SU-DHL-6 (cell line): ENCODE measurements at regions not wholly inside any gene's neighbourhood (a gene's known extent, or its start where the extent isn't known, plus 50 kb on each side); places are given as distances from the start of the nearest gene placed in this dataset.

ENCODE experiments used
- H2AFZ ChIP-seq: fragments of 200-600 bp; sonication (generic); 2 replicates; pipeline ENCODE4 v1.6.1; 2014; ENCODE audit warnings: low read depth, mild to moderate bottlenecking, moderate library complexity, mixed read lengths, antibody characterized with exemption, low read length; ENCODE audit not compliant: severe bottlenecking
- H3F3A ChIP-seq: fragments of 200-600 bp; shearing (Covaris generic); 2 replicates; pipeline ENCODE4 v1.6.0; 2016; ENCODE audit warnings: antibody characterized with exemption, mild to moderate bottlenecking; ENCODE audit not compliant: insufficient read depth
- H3K27ac ChIP-seq: fragments of 200-600 bp; sonication (generic); 2 replicates; pipeline ENCODE4 v1.5.1; 2016; ENCODE audit warnings: low read depth, mild to moderate bottlenecking, low read length, moderate library complexity, mixed read lengths
- H3K27me3 ChIP-seq: fragments of 200-600 bp; sonication (generic), shearing (Covaris generic); 2 replicates; pipeline ENCODE4 v1.6.0; 2014; ENCODE audit warnings: mild to moderate bottlenecking, low read length
- H3K36me3 ChIP-seq: fragments of 200-600 bp; sonication (generic); 2 replicates; pipeline ENCODE4 v1.6.1; 2014; ENCODE audit warnings: mild to moderate bottlenecking, low read length, mixed read lengths
- H3K4me2 ChIP-seq: fragments of 300-600, 200-600 bp; shearing (Covaris generic), sonication (generic); 2 replicates; pipeline ENCODE4 v1.6.0; 2014; ENCODE audit warnings: low read length, low read depth, mild to moderate bottlenecking; ENCODE audit not compliant: poor library complexity, severe bottlenecking
- H3K4me3 ChIP-seq: fragments of 200-600 bp; sonication (generic); 2 replicates; pipeline ENCODE4 v1.5.1; 2014; ENCODE audit warnings: antibody characterized with exemption, low read length, mild to moderate bottlenecking, mixed read lengths; ENCODE audit not compliant: insufficient read depth, poor library complexity, severe bottlenecking
- H3K79me2 ChIP-seq: fragments of 200-600 bp; sonication (generic); 2 replicates; pipeline ENCODE4 v1.6.1; 2014; ENCODE audit warnings: mild to moderate bottlenecking, low read length, moderate library complexity; ENCODE audit not compliant: insufficient read depth
- H3K9ac ChIP-seq: fragments of 200-600 bp; sonication (generic); 2 replicates; pipeline ENCODE4 v1.7.0; 2014; ENCODE audit warnings: mild to moderate bottlenecking, low read length
- H3K9me2 ChIP-seq: fragments of 200-600 bp; sonication (generic); replicated peaks from 2 replicates; pipeline ENCODE4 v1.6.1; 2014; ENCODE audit warnings: low read length; ENCODE audit not compliant: insufficient read depth
- H3K9me3 ChIP-seq: fragments of 200-600 bp; sonication (generic); 2 replicates; pipeline ENCODE4 v1.6.1; 2014; ENCODE audit warnings: low read length, mixed read lengths; ENCODE audit not compliant: insufficient read depth
- H4K20me1 ChIP-seq: fragments of 200-600 bp; sonication (generic); 2 replicates; pipeline ENCODE4 v1.6.1; 2014; ENCODE audit warnings: low read depth, mild to moderate bottlenecking, antibody characterized with exemption, low read length, moderate library complexity, mixed read lengths
- EZH2phosphoT487 ChIP-seq: fragments of 200-600 bp; sonication (generic), shearing (Covaris generic); conservative IDR thresholded peaks from 2 replicates; pipeline ENCODE4 v1.6.1; 2018; ENCODE audit warnings: mild to moderate bottlenecking, antibody characterized with exemption, low read length, moderate library complexity, mixed read lengths
- TF ChIP-seq, protein P1 (sequence below): fragments of 200-600 bp; sonication (generic); IDR thresholded peaks from one replicate; pipeline ENCODE4 v1.5.1; 2017; ENCODE audit warnings: antibody characterized with exemption, mild to moderate bottlenecking, low read length, moderate library complexity; ENCODE audit not compliant: insufficient read depth, poor library complexity, severe bottlenecking

DNA sequence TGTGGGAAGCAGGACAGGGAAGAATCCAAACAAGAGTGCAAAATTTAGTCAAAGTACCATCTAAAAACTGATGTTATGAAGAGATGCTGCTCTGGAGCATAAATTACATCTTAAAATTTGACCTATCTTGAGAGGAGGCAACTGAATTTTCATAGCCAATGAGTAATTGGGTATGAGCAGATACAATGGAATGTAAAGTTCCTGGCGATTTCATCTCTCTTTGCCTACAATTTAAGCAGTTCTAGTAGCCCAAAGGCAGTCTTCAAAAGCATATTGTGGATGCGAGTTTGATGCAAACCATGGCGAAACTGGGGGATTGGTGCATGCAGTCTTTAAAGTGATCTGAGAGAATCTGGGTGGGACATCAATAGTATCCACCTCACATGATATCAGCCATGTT is 1265.9 kb downstream of the BRINP3 start:
- Histone ChIP-seq H2AFZ (no peak overlapping the region), H3K9ac (no peak overlapping the region), H4K20me1 (no peaks in the 10 kb centered on the region), H3K79me2 (no peaks in the 10 kb centered on the region), H3F3A (no peaks in the 10 kb centered on the region), H3K27ac (no peak overlapping the region), H3K4me3 (no peak overlapping the region), H3K36me3 (no peaks in the 10 kb centered on the region), H3K4me2 (no peak overlapping the region), H3K9me2 (no peaks in the 10 kb centered on the region), H3K9me3 (no peaks in the 10 kb centered on the region), H3K27me3 (no peaks in the 10 kb centered on the region)
- no peak for TF ChIP-seq EZH2phosphoT487
- TF ChIP-seq, protein P1, sequence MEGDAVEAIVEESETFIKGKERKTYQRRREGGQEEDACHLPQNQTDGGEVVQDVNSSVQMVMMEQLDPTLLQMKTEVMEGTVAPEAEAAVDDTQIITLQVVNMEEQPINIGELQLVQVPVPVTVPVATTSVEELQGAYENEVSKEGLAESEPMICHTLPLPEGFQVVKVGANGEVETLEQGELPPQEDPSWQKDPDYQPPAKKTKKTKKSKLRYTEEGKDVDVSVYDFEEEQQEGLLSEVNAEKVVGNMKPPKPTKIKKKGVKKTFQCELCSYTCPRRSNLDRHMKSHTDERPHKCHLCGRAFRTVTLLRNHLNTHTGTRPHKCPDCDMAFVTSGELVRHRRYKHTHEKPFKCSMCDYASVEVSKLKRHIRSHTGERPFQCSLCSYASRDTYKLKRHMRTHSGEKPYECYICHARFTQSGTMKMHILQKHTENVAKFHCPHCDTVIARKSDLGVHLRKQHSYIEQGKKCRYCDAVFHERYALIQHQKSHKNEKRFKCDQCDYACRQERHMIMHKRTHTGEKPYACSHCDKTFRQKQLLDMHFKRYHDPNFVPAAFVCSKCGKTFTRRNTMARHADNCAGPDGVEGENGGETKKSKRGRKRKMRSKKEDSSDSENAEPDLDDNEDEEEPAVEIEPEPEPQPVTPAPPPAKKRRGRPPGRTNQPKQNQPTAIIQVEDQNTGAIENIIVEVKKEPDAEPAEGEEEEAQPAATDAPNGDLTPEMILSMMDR = no peak

DNA sequence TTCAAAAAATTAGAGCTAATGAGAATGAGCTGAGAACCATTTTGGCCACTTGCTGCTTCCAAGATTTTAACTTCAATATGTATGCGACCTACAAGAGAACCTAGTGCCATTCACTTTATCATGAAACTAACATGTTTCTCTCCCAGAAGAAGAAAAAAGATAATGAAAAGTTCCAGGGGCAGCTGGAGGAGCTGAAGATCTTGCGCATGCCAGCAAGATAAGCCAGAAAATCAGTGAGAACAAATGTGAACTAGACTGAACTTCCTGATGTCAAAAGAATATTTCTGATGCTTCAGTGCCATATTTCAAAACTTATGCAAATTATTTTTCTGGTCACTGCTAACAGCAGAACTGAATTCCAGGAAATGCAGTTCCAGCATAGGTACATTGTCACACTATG is 1265.1 kb downstream of the BRINP3 start:
- TF ChIP-seq, protein P1 = no peak
- no peak for TF ChIP-seq EZH2phosphoT487
- Histone ChIP-seq H3K9ac (no peak overlapping the region), H3K9me2 (no peaks in the 10 kb centered on the region), H3K9me3 (no peaks in the 10 kb centered on the region), H3K4me2 (no peak overlapping the region), H3K79me2 (no peaks in the 10 kb centered on the region), H3K36me3 (no peaks in the 10 kb centered on the region), H3K4me3 (no peak overlapping the region), H2AFZ (peak overlapping the region; percentile 53), H3K27ac (no peak overlapping the region), H3K27me3 (no peaks in the 10 kb centered on the region), H3F3A (no peaks in the 10 kb centered on the region), H4K20me1 (no peaks in the 10 kb centered on the region)

DNA sequence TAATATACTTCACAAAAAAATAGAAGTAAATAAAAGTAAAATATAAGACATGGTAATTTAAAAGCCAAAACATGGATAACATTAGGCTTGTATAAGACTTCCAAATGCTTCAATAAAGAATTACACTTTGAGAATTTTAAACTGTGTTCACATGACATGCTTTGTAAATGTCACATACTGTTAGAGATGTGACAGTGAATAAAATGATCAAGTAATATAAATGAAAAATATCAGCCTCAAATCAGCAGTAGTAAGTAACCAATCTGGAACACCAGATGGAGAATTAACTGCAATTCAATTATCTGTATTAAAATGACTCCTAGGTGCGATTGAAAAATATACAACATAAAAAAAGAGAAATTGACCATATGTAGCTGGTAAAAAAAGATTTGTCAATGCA is 1260.8 kb downstream of the BRINP3 start:
- no peaks in the 10 kb centered on the region for H3K27me3 ChIP-seq
- no peaks in the 10 kb centered on the region for H3K36me3 ChIP-seq
- H3K27ac ChIP-seq = no peak overlapping the region
- no peak overlapping the region for H3K9ac ChIP-seq
- TF ChIP-seq, protein P1 = no peak
- no peak for TF ChIP-seq EZH2phosphoT487
- H3F3A ChIP-seq = no peaks in the 10 kb centered on the region
- no peaks in the 10 kb centered on the region for H3K9me3 ChIP-seq
- no peaks in the 10 kb centered on the region for H3K79me2 ChIP-seq
- H2AFZ ChIP-seq = no peak overlapping the region
- H3K9me2 ChIP-seq = no peaks in the 10 kb centered on the region
- H3K4me2 ChIP-seq = no peak overlapping the region
- H3K4me3 ChIP-seq = no peak overlapping the region
- no peaks in the 10 kb centered on the region for H4K20me1 ChIP-seq
